ENCODE measurements at regions not wholly inside any gene's neighbourhood (a gene's known extent, or its start where the extent isn't known, plus 50 kb on each side); places are given as distances from the start of the nearest gene placed in this dataset.
A peak's percentile ranks its signal among the peaks of the same experiment; 100 is the strongest.

- 0 out of 2 replicates have a peak overlapping the region, but pooled peaks have one; percentile 87 for H2BK20ac ChIP-seq (ENCODE audit: low read length)
- no peak overlapping the region; the same call in 1 of the 2 replicates for H2AFZ ChIP-seq (ENCODE audit: low read length)
- H4K20me1 ChIP-seq (replicated peaks in 1 of 2; ENCODE audit: control insufficient read depth in 1 of 2, insufficient read depth in 2 of 2, low read length in 2 of 2), result peaks cover 0 to 10% of the 10 kb centered on the region in 2 experiments
- H2AK5ac ChIP-seq (ENCODE audit: low read depth, low read length), result peak overlapping the region; percentile 98; the same call in 1 of the 2 replicates
- H3K27me3 ChIP-seq (replicated peaks in 1 of 4; ENCODE audit: control insufficient read depth in 3 of 4, extremely low read depth in 1 of 4, insufficient read depth in 3 of 4, low read length in 3 of 4), result peaks cover 43 to 81% (median 73%) of the 10 kb centered on the region in 4 experiments
- H4K91ac ChIP-seq (replicated peaks; ENCODE audit: insufficient read length, low read length), result peak overlapping the region; percentile 91
- H3K79me2 ChIP-seq (ENCODE audit: control insufficient read depth in 1 of 2, insufficient read depth in 2 of 2, low read length in 2 of 2), result no peaks in the 10 kb centered on the region
- no peak overlapping the region for H2BK120ac ChIP-seq (replicated peaks; ENCODE audit: low read depth, low read length)
- H3K4ac ChIP-seq (replicated peaks; ENCODE audit: insufficient read length, low read depth, low read length), result peak overlapping the region; percentile 91
- peak overlapping the region; percentile 68; the same call in 1 of the 2 replicates for H3K18ac ChIP-seq (ENCODE audit: extremely low read depth, low read length)
- no peak overlapping the region for H3K14ac ChIP-seq (ENCODE audit: insufficient read length)
- peak overlapping the region; percentile 78 to 91 for H3K4me2 ChIP-seq (ENCODE audit: insufficient read depth in 1 of 2, low read depth in 2 of 2, low read length in 2 of 2)
- peak overlapping the region in 2 of 4 experiments; percentile 15 to 44; a peak in 3 of 8 replicates for H3K4me3 ChIP-seq (ENCODE audit: extremely low read depth in 1 of 4, insufficient read depth in 2 of 4, low read depth in 3 of 4, low read length in 4 of 4)
- H3K27ac ChIP-seq (ENCODE audit: low read depth, low read length), result no peak overlapping the region
- peak overlapping the region; percentile 96; the same call in 1 of the 2 replicates for H2BK12ac ChIP-seq (ENCODE audit: low read depth, low read length)
- 24% methylated on average over 24 of the region's 36 CpGs; no CpG with 5 or more reads in 1 of the 2 experiments for WGBS, 2 experiments (ENCODE audit: extremely low coverage in 1 of 2, insufficient coverage in 1 of 2, insufficient read length in 1 of 2, insufficient replicate concordance in 2 of 2, low coverage in 1 of 2, low lambda C conversion rate in 2 of 2, missing lambda C conversion rate in 1 of 2)
- DNase-seq (ENCODE audit: low read depth in 1 of 2, low spot score in 2 of 2) (peak; percentile 66 to 89), FAIRE-seq (no peak)
- peak overlapping the region; percentile 56 for H3K23ac ChIP-seq (ENCODE audit: insufficient read length)
- no peaks in the 10 kb centered on the region for H3K36me3 ChIP-seq (ENCODE audit: control insufficient read depth in 2 of 4, insufficient read depth in 4 of 4, low read length in 3 of 4)
- H3K23me2 ChIP-seq (ENCODE audit: low read depth, low read length), result peaks cover 23% of the 10 kb centered on the region
- no peaks in the 10 kb centered on the region for H3K79me1 ChIP-seq (ENCODE audit: low read depth, low read length)
- no peaks in the 10 kb centered on the region for H3K9me3 ChIP-seq (ENCODE audit: insufficient read depth in 2 of 2, low read depth in 1 of 2, low read length in 1 of 2)
- CTCF ChIA-PET (ENCODE audit: partially characterized antibody), result interaction anchor here (0.6 to 1.3 kb wide), 15 partner anchors 9 to 357 kb away, joined by 3 to 6 read pairs (median 3); no protein-coding TSS in a partner anchor
- no peak overlapping the region for H3K9ac ChIP-seq (replicated peaks in 1 of 4; ENCODE audit: extremely low read depth in 1 of 4, low read depth in 3 of 4, low read length in 3 of 4)
- no peak overlapping the region for H4K5ac ChIP-seq (ENCODE audit: insufficient read length, low read depth, low read length)
- peaks cover 3 to 18% (median 9%) of the 10 kb centered on the region in 4 experiments for H3K4me1 ChIP-seq (replicated peaks in 1 of 4; ENCODE audit: control insufficient read depth in 3 of 4, insufficient read depth in 4 of 4, low read length in 3 of 4)
- H3K56ac ChIP-seq (replicated peaks; ENCODE audit: insufficient read length, low read depth, low read length), result peak overlapping the region; percentile 99
- POLR2A ChIA-PET (ENCODE audit: partially characterized antibody), result interaction anchor here (0.9 kb wide), 1 partner anchor 151 kb away, joined by 3 read pairs; the partner anchor contains the start of gene ERCC6L2
- peak overlapping the region; percentile 27; the same call in 1 of the 2 replicates for H2BK5ac ChIP-seq (ENCODE audit: low read depth, low read length)
- peak overlapping the region; percentile 96 for H2BK15ac ChIP-seq (ENCODE audit: low read length)
- H4K8ac ChIP-seq (ENCODE audit: extremely low read depth, insufficient read depth, low read length), result peak overlapping the region; percentile 70; the same call in 1 of the 2 replicates
- TF ChIP-seq HDAC2 (IDR thresholded peaks at IDR 0.05; ENCODE audit: borderline replicate concordance in 1 of 2, low read depth in 2 of 2, low read length in 2 of 2), result peak in 1 of 2 experiments; percentile 76; a peak in 1 of 4 replicates
- no peak for TF ChIP-seq POLR2A (IDR thresholded peaks at IDR 0.05; ENCODE audit: control extremely low read depth in 1 of 2, low read depth in 2 of 2, low read length in 2 of 2)
- TF ChIP-seq TCF12 (IDR thresholded peaks at IDR 0.05; ENCODE audit: low read depth, low read length), result no peak
- no peak for TF ChIP-seq POU5F1 (IDR thresholded peaks at IDR 0.05; ENCODE audit: low read depth, low read length)
- TF ChIP-seq YY1 (IDR thresholded peaks at IDR 0.05; ENCODE audit: low read depth, low read length), result 0 out of 2 replicates have a peak, but pooled peaks have one; percentile 11
- 0 out of 2 replicates have a peak, but pooled peaks have one; percentile 8 for TF ChIP-seq MAX (IDR thresholded peaks at IDR 0.05)
- TF ChIP-seq EGR1 (IDR thresholded peaks at IDR 0.05; ENCODE audit: borderline replicate concordance, low read depth, low read length), result peak; percentile 40; the same call in 1 of the 2 replicates
- TF ChIP-seq, protein P1, sequence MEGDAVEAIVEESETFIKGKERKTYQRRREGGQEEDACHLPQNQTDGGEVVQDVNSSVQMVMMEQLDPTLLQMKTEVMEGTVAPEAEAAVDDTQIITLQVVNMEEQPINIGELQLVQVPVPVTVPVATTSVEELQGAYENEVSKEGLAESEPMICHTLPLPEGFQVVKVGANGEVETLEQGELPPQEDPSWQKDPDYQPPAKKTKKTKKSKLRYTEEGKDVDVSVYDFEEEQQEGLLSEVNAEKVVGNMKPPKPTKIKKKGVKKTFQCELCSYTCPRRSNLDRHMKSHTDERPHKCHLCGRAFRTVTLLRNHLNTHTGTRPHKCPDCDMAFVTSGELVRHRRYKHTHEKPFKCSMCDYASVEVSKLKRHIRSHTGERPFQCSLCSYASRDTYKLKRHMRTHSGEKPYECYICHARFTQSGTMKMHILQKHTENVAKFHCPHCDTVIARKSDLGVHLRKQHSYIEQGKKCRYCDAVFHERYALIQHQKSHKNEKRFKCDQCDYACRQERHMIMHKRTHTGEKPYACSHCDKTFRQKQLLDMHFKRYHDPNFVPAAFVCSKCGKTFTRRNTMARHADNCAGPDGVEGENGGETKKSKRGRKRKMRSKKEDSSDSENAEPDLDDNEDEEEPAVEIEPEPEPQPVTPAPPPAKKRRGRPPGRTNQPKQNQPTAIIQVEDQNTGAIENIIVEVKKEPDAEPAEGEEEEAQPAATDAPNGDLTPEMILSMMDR (IDR thresholded peaks at IDR 0.05; ENCODE audit: control extremely low read depth in 1 of 3, insufficient read depth in 1 of 3, low read depth in 1 of 3, low read length in 3 of 3), result peak; percentile 78 to 79 (median 78)
- no peak for TF ChIP-seq RBBP5 (IDR thresholded peaks at IDR 0.05; ENCODE audit: borderline replicate concordance, low read depth, low read length)
Observed at GRCh38 chr9:96025995-96026602, 150.6 kb downstream of the ERCC6L2 start.
